Peyer's patch (tissue), 4 donors: ENCODE measurements at regions not wholly inside any gene's neighbourhood (a gene's known extent, or its start where the extent isn't known, plus 50 kb on each side); places are given as distances from the start of the nearest gene placed in this dataset.

Source experiments
- POLR2A ChIP-seq, 2 donors: fragments of 450-650 bp; IDR thresholded peaks; one replicate each; pipeline ENCODE4 v1.5.1; 2017; ENCODE audit warnings: antibody characterized with exemption in 2 of 2, mild to moderate bottlenecking in 2 of 2, moderate library complexity in 2 of 2
- TF ChIP-seq, protein P1 (sequence below), 6 experiments: fragments of 450-650 bp in 4 of 6; fragments of 200-600 bp in 2 of 6; sonication (generic) in 1 of 6; IDR thresholded peaks; one replicate each; pipeline ENCODE4 v1.5.1; 2017 to 2019; ENCODE audit warnings: antibody characterized with exemption in 6 of 6, mild to moderate bottlenecking in 3 of 6, moderate library complexity in 1 of 6

GRCh38 chr2:217706513-217706912 lies 296.3 kb downstream of the TNS1 start:
- TF ChIP-seq, protein P1, sequence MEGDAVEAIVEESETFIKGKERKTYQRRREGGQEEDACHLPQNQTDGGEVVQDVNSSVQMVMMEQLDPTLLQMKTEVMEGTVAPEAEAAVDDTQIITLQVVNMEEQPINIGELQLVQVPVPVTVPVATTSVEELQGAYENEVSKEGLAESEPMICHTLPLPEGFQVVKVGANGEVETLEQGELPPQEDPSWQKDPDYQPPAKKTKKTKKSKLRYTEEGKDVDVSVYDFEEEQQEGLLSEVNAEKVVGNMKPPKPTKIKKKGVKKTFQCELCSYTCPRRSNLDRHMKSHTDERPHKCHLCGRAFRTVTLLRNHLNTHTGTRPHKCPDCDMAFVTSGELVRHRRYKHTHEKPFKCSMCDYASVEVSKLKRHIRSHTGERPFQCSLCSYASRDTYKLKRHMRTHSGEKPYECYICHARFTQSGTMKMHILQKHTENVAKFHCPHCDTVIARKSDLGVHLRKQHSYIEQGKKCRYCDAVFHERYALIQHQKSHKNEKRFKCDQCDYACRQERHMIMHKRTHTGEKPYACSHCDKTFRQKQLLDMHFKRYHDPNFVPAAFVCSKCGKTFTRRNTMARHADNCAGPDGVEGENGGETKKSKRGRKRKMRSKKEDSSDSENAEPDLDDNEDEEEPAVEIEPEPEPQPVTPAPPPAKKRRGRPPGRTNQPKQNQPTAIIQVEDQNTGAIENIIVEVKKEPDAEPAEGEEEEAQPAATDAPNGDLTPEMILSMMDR (IDR thresholded peaks at IDR 0.05) = no peak
- no peak for TF ChIP-seq POLR2A (IDR thresholded peaks at IDR 0.05)
